Stimulated activated CD4-positive, alpha-beta T cell treated with anti-CD3 and anti-CD28 coated beads, Interleukin-1b, Interleukin-23, amount 100 ng/mL, for 24 hours (primary cell): ENCODE measurements at regions not wholly inside any gene's neighbourhood (a gene's known extent, or its start where the extent isn't known, plus 50 kb on each side); places are given as distances from the start of the nearest gene placed in this dataset.

Experiments used
- DNase-seq, 4 experiments: peaks; one replicate each; pipeline ENCODE4 v3.0.0-alpha.2; 2020; ENCODE audit warnings: low read depth in 4 of 4, low spot score in 1 of 4

- no peak for DNase-seq
Measured at GRCh38 chr2:128436479-128437203, 118.0 kb upstream of the HS6ST1 start.

DNA sequence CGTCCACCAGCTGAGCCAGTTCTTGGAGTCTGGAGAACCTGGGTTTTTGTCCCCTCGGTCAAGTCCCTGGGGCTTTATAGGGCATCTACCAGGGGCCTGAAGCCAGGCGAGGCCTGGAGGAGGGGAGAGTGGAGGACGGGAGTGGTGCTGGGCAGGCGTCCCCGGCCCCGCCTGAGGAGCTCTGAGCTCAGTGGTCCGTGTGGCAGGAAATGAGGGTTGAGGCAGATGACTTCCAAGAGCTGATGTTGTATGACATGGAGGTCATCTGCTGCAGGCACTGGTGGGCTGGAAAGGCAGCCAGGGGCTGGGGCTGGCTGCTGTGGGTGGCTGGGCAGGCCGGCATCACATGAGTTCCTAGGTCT, 118.5 kb upstream of the HS6ST1 start:
- no peak for DNase-seq

- no peak for DNase-seq
Measured at GRCh38 chr2:128438091-128438490, 119.4 kb upstream of the HS6ST1 start.

DNA sequence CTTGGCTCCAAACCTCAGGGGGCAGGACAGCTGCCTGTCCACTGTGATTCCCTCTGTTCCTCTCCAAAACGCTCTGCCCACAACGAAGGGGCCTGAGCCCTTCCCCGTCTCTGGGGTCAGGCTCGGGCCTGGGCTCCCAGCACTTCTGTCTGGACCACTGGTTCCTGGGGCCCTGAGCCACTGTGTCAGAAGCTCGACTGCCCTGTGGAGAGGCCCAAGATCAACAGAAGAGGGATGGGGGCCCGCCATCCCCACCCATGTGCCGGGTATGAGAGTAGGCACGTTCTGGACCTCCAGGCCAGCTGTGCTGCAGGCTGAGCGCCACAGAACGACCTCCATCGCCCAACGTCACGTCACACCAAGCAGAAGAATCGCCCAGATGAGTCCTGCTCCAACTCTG, 119.9 kb upstream of the HS6ST1 start:
- DNase-seq = no peak

- no peak for DNase-seq
Measured at GRCh38 chr2:128439031-128439790, 120.5 kb upstream of the HS6ST1 start.

GRCh38 chr2:128439791-128440665, 121.4 kb upstream of the HS6ST1 start:
- DNase-seq = no peak

GRCh38 chr2:128440666-128441340, 122.1 kb upstream of the HS6ST1 start:
- DNase-seq = no peak

GRCh38 chr2:128441341-128442052, 122.8 kb upstream of the HS6ST1 start:
- DNase-seq = no peak

- DNase-seq = no peak
Measured at GRCh38 chr2:128442053-128442751, 123.5 kb upstream of the HS6ST1 start.

- no peak for DNase-seq
Measured at GRCh38 chr2:128442891-128443302, 124.2 kb upstream of the HS6ST1 start.

GRCh38 chr2:128444121-128444771, 125.6 kb upstream of the HS6ST1 start:
- no peak for DNase-seq

- no peak for DNase-seq
Measured at GRCh38 chr2:128444816-128445522, 126.3 kb upstream of the HS6ST1 start.

DNA sequence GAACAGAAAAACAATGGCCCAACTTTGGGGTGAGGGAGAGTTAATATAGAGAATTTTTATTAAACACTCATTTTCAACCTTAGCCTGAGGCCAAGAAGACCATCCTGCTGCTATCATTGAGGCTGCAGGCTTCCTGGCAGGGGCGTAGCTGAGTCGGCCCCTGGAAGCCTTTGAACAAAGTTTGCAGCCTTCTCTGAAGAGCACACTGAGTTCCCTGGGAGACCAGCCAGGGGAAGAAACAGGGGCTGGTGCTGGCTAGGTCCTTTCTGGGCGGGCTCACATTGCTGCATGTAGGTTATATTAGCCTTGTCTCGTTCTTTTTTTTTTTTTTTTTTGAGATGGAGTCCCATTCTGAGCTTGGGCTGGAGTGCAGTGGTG, 126.8 kb upstream of the HS6ST1 start:
- no peak for DNase-seq

- DNase-seq = no peak
Measured at GRCh38 chr2:128446049-128446873, 127.6 kb upstream of the HS6ST1 start.

GRCh38 chr2:128446874-128447537, 128.3 kb upstream of the HS6ST1 start:
- no peak for DNase-seq

DNA sequence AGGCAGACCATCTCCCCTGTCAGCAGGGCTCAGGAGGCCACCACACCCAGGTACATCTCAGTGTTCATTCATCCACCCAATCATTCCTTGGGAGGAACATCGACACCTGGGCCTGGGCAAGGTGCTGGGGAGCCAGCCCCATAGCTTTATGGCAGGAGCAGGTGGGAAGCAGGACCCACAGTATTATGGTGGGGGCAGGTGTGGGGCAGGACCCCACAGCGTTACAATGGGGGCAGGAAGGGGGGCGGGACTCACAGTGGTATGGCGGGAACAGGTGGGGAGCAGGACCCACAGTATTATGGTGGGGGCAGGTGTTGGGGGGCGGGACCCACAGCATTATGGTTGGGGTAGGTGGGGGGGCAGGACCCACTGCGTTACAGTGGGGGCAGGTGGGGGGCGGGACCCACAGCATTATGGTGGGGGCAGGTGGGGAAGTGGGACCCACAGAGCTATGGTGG, 128.9 kb upstream of the HS6ST1 start:
- DNase-seq = no peak
